Liver (tissue), 8 donors: ENCODE measurements at regions not wholly inside any gene's neighbourhood (a gene's known extent, or its start where the extent isn't known, plus 50 kb on each side); places are given as distances from the start of the nearest gene placed in this dataset. TPM values are rescaled to one million over a fixed set of nuclear protein-coding genes. Genes with fewer than 3 reads are reported as not detected.

Experiments used
- DNase-seq: peaks from one replicate; pipeline ENCODE4 v3.0.0-alpha.2; 2017; ENCODE audit warnings: low spot score
- H3K27ac ChIP-seq, 2 donors: one replicate each; pipeline ENCODE4 v1.7.0; 2013; ENCODE audit warnings: inconsistent platforms in 2 of 2, low read length in 2 of 2, control low read depth in 1 of 2, low read depth in 1 of 2, mild to moderate bottlenecking in 1 of 2
- H3K27me3 ChIP-seq, 4 donors: one replicate each; pipeline versions ENCODE4 v1.6.1 to v1.7.0; 2013; ENCODE audit warnings: low read length in 3 of 4, inconsistent platforms in 1 of 4, mild to moderate bottlenecking in 1 of 4, moderate library complexity in 1 of 4; ENCODE audit not compliant: control insufficient read depth in 4 of 4, insufficient read depth in 4 of 4
- H3K36me3 ChIP-seq, 4 donors: one replicate each; pipeline versions ENCODE4 v1.6.1 to v1.7.0; 2013; ENCODE audit warnings: low read length in 3 of 4, mild to moderate bottlenecking in 3 of 4, low read depth in 1 of 4, moderate library complexity in 1 of 4; ENCODE audit not compliant: control insufficient read depth in 4 of 4, insufficient read depth in 3 of 4
- H3K4me1 ChIP-seq, 4 donors: one replicate each; pipeline versions ENCODE4 v1.6.1 to v1.7.0; 2013; ENCODE audit warnings: low read length in 3 of 4, mild to moderate bottlenecking in 3 of 4, moderate library complexity in 1 of 4; ENCODE audit not compliant: control insufficient read depth in 4 of 4, insufficient read depth in 4 of 4
- H3K4me3 ChIP-seq, 3 donors: one replicate each; pipeline versions ENCODE4 v1.6.1 to v1.7.0; 2013; ENCODE audit warnings: low read length in 3 of 3, control low read depth in 1 of 3, low read depth in 1 of 3, mild to moderate bottlenecking in 1 of 3
- H3K9ac ChIP-seq, 2 donors: one replicate each; pipeline ENCODE4 v1.7.0; 2013; ENCODE audit warnings: low read length in 2 of 2, mild to moderate bottlenecking in 2 of 2, moderate library complexity in 2 of 2, control low read depth in 1 of 2, low read depth in 1 of 2
- H3K9me3 ChIP-seq, 4 donors: one replicate each; pipeline versions ENCODE4 v1.6.1 to v1.7.0; 2013; ENCODE audit warnings: low read length in 3 of 4; ENCODE audit not compliant: control insufficient read depth in 4 of 4
- FOXA1 ChIP-seq: IDR thresholded peaks from 2 replicates; pipeline ENCODE4 v1.6.1; 2016; ENCODE audit warnings: antibody characterized with exemption
- WGBS: extraction: QIAGEN DNeasy Blood & Tissue Kit; methylation state at CpG from one replicate; pipeline ENCODE4 v1.1.7; 2013; 5-methylcytosine and 5-hydroxymethylcytosine counted together
- small RNA-seq: library from RNA; depleted of rRNA; stranded (forward); fragments of <200 nt; gene quantifications from one replicate; pipeline ENCODE3, GENCODE V24; 2014
- TF ChIP-seq, protein P1 (sequence below): IDR thresholded peaks from 2 replicates; pipeline ENCODE4 v1.6.1; 2016; ENCODE audit warnings: antibody characterized with exemption
- donor health status: healthy.
- donor health status: healthy.
- donor health status: healthy.
- donor health status: healthy.

DNA sequence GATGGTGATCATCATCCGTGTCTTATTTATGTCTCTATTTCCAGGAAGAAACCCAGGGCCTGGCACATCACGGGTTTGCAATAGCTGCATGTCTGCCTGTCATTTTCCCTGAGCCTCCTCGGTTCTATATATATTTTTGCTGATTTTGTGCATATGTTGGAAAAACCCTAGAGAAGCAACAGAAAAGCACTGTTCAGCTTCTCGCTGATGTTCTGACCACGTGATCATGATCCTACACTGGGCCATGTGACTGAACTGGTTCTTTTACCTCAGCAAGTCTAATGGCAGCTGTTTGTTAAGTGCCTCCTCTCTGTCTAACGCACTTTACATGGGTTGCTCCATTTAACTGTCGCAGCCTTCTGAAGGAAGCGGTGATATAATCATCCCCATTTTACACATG, 71.3 kb downstream of the CMPK2 start:
- WGBS: 87% methylated on average over 8 of the region's 8 CpGs
- TF ChIP-seq FOXA1: no peak
- TF ChIP-seq, protein P1, sequence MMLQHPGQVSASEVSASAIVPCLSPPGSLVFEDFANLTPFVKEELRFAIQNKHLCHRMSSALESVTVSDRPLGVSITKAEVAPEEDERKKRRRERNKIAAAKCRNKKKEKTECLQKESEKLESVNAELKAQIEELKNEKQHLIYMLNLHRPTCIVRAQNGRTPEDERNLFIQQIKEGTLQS: no peak
- Histone ChIP-seq H3K36me3 (no peaks in the 10 kb centered on the region), H3K27ac (no peak overlapping the region), H3K4me1 (no peaks in the 10 kb centered on the region), H3K9me3 (no peaks in the 10 kb centered on the region), H3K4me3 (no peak overlapping the region), H3K9ac (no peak overlapping the region), H3K27me3 (peaks cover 0 to 4% (median 0%) of the 10 kb centered on the region in 4 donors)
- no peak for DNase-seq

Small RNA genes lying in the stretch of these regions (small RNA-seq; reads per million reads assigned to genes)
- not detected for gene MIR7158
